ENCODE measurements at regions not wholly inside any gene's neighbourhood (a gene's known extent, or its start where the extent isn't known, plus 50 kb on each side); places are given as distances from the start of the nearest gene placed in this dataset.

DNA sequence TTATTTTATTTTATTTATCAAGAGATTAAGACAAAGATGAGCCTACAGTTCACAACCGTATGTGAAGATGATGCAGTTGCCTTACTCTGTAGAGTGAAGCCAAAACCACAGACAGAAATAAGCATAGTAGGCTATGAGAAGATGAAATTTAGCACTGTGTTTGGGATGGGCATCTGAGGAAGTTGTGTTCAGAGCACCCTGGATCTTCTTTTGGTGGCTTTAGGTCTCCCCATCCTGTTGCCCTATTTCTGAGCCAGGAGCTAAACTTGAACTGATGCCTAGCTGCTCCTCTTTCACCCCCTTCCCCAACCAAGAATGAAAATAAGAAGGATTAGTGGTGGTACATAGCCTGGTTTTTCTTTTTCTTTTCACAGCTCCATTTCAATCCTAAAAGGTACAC is 328.1 kb upstream of the TBL1XR1 start:
- Histone ChIP-seq H3K4me3 (no peak overlapping the region), H3K36me3 (replicated peaks in 1 of 2) (no peaks in the 10 kb centered on the region), H3K27me3 (no peaks in the 10 kb centered on the region), H3K9me3 (replicated peaks in 1 of 3) (no peaks in the 10 kb centered on the region), H3K4me1 (replicated peaks in 1 of 2) (peaks cover 0 to 17% of the 10 kb centered on the region in 2 donors), H3K27ac (no peak overlapping the region)
- 85 to 97% (median 92%) methylated on average over 1 of the region's 1 CpG for WGBS, 4 donors
- TF ChIP-seq CTCF (IDR thresholded peaks at IDR 0.05) (no peak), POLR2A (IDR thresholded peaks at IDR 0.05) (no peak)
- intact Hi-C loops (cut with DNase I), result no loop called here
- no peak for DNase-seq

DNA sequence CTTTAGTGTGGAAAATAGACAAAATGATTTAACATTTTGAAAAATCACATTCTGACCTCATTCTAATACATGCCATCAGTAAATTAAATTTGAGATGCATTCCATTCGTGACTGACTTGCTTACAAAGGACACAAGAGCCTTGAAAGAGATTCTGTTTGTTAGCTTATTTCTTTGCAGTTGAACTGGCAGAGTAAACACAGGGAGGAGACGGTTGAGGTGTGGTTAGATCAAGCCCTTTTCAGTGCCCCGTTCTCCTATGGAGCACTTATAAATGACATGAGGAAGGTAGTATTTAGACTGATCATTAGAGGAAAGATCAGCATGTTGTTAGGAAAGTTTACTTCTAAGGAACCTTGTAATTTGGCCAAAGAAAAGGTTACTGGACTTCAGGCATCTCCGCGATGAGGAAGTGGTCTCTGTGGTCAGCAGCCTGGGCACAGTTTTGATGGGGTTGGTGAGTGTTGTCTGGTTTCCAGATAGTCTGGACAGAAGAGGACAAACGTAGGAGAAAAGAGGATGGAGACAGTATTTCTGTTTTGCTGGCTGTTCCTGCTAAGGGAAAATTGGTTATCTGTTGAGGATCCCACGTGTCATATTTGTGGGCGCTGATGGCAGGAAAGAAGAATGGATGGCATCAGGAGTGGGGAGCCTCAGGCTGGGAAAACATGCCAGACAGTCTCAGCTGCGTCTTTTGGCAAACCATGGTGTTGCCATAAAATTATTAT is 328.9 kb upstream of the TBL1XR1 start:
- WGBS, 4 donors, result 67 to 71% (median 68%) methylated on average over 9 of the region's 9 CpGs
- peak in 3 of 7 donors; percentile 31 to 41 (median 31) for DNase-seq
- Histone ChIP-seq H3K4me3 (no peak overlapping the region), H3K4me1 (replicated peaks in 1 of 2) (peaks cover 0 to 17% of the 10 kb centered on the region in 2 donors), H3K36me3 (replicated peaks in 1 of 2) (no peaks in the 10 kb centered on the region), H3K27ac (no peak overlapping the region), H3K27me3 (no peaks in the 10 kb centered on the region), H3K9me3 (replicated peaks in 1 of 3) (no peaks in the 10 kb centered on the region)
- TF ChIP-seq CTCF (IDR thresholded peaks at IDR 0.05), result no peak
- intact Hi-C loops (cut with DNase I), result no loop called here

- intact Hi-C loops (cut with DNase I), result no loop called here
- no peaks in the 10 kb centered on the region for H3K36me3 ChIP-seq (replicated peaks in 1 of 2)
- H3K27me3 ChIP-seq, result no peaks in the 10 kb centered on the region
- DNase-seq, result no peak
- no peak overlapping the region for H3K27ac ChIP-seq
- H3K9me3 ChIP-seq (replicated peaks in 1 of 3), result no peaks in the 10 kb centered on the region
- H3K4me1 ChIP-seq (replicated peaks in 1 of 2), result peaks cover 0 to 17% of the 10 kb centered on the region in 2 donors
- WGBS, 4 donors, result 93 to 97% (median 94%) methylated on average over 7 of the region's 7 CpGs
- TF ChIP-seq POLR2A (IDR thresholded peaks at IDR 0.05) (no peak), CTCF (IDR thresholded peaks at IDR 0.05) (no peak)
- no peak overlapping the region for H3K4me3 ChIP-seq
Observed at GRCh38 chr3:177527182-177527581, 329.9 kb upstream of the TBL1XR1 start.

GRCh38 chr3:177528306-177529070 is 331.2 kb upstream of the TBL1XR1 start:
- DNase-seq, result no peak
- whole genome bisulfite sequencing, 4 donors, result 85 to 89% (median 89%) methylated on average over 2 of the region's 2 CpGs
- H3K27me3 ChIP-seq, result no peaks in the 10 kb centered on the region
- H3K4me1 ChIP-seq (replicated peaks in 1 of 2), result peaks cover 0 to 9% of the 10 kb centered on the region in 2 donors
- no peaks in the 10 kb centered on the region for H3K36me3 ChIP-seq (replicated peaks in 1 of 2)
- no peak overlapping the region for H3K4me3 ChIP-seq
- no peak overlapping the region for H3K27ac ChIP-seq
- H3K9me3 ChIP-seq (replicated peaks in 1 of 3), result no peaks in the 10 kb centered on the region
- TF ChIP-seq CTCF (IDR thresholded peaks at IDR 0.05), result no peak
- intact Hi-C loops (cut with DNase I), result no loop called here

All from adrenal gland (tissue), 9 donors.